ENCODE measurements at regions not wholly inside any gene's neighbourhood (a gene's known extent, or its start where the extent isn't known, plus 50 kb on each side); places are given as distances from the start of the nearest gene placed in this dataset.

DNA sequence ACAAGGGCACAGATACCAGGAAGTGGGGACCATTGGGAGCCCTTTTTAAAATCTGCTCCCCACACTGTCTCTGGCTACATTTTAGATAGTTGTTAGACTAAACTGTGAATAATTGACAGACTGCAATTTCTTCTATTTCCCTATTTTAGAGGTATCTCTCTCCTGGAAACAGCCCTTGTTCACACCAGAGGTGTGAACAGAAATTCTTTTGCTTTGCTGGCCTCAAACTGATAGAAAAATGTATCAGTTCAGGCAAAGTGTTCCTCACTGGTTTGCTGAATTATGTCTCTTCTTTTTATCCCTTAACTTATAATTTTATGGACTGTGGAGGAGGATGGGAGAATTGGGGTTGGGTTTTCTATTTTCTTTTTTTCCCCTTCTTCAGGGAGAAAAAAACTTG is 513.2 kb upstream of the SULF2 start:
- TF ChIP-seq, protein P1, sequence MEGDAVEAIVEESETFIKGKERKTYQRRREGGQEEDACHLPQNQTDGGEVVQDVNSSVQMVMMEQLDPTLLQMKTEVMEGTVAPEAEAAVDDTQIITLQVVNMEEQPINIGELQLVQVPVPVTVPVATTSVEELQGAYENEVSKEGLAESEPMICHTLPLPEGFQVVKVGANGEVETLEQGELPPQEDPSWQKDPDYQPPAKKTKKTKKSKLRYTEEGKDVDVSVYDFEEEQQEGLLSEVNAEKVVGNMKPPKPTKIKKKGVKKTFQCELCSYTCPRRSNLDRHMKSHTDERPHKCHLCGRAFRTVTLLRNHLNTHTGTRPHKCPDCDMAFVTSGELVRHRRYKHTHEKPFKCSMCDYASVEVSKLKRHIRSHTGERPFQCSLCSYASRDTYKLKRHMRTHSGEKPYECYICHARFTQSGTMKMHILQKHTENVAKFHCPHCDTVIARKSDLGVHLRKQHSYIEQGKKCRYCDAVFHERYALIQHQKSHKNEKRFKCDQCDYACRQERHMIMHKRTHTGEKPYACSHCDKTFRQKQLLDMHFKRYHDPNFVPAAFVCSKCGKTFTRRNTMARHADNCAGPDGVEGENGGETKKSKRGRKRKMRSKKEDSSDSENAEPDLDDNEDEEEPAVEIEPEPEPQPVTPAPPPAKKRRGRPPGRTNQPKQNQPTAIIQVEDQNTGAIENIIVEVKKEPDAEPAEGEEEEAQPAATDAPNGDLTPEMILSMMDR (IDR thresholded peaks at IDR 0.05; ENCODE audit: insufficient read depth, low read length), result no peak
- TF ChIP-seq, protein P2, sequence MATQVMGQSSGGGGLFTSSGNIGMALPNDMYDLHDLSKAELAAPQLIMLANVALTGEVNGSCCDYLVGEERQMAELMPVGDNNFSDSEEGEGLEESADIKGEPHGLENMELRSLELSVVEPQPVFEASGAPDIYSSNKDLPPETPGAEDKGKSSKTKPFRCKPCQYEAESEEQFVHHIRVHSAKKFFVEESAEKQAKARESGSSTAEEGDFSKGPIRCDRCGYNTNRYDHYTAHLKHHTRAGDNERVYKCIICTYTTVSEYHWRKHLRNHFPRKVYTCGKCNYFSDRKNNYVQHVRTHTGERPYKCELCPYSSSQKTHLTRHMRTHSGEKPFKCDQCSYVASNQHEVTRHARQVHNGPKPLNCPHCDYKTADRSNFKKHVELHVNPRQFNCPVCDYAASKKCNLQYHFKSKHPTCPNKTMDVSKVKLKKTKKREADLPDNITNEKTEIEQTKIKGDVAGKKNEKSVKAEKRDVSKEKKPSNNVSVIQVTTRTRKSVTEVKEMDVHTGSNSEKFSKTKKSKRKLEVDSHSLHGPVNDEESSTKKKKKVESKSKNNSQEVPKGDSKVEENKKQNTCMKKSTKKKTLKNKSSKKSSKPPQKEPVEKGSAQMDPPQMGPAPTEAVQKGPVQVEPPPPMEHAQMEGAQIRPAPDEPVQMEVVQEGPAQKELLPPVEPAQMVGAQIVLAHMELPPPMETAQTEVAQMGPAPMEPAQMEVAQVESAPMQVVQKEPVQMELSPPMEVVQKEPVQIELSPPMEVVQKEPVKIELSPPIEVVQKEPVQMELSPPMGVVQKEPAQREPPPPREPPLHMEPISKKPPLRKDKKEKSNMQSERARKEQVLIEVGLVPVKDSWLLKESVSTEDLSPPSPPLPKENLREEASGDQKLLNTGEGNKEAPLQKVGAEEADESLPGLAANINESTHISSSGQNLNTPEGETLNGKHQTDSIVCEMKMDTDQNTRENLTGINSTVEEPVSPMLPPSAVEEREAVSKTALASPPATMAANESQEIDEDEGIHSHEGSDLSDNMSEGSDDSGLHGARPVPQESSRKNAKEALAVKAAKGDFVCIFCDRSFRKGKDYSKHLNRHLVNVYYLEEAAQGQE (IDR thresholded peaks at IDR 0.05; ENCODE audit: insufficient replicate concordance, low read depth), result no peak
